Osteoblast (primary cell): ENCODE measurements at regions not wholly inside any gene's neighbourhood (a gene's known extent, or its start where the extent isn't known, plus 50 kb on each side); places are given as distances from the start of the nearest gene placed in this dataset.
"Not testable (repeated sequence)": the region's sequence is repeated elsewhere in the genome, so short reads cannot be mapped to it uniquely, and the experiment has no call there.

Source experiments
- DNase-seq: peaks from one replicate; pipeline ENCODE4 v3.0.0; 2011; ENCODE audit warnings: low spot score, mixed read lengths; ENCODE audit not compliant: insufficient read length; ENCODE audit errors: missing footprints
- H2AFZ ChIP-seq: 2 replicates; pipeline ENCODE4 v1.6.0; 2011; ENCODE audit warnings: mild to moderate bottlenecking, low read length
- H3K27ac ChIP-seq: 2 replicates; pipeline ENCODE4 v1.5.1; 2011; ENCODE audit warnings: mild to moderate bottlenecking, low read depth, low read length, moderate library complexity
- H3K27me3 ChIP-seq: 2 replicates; pipeline ENCODE4 v1.6.0; 2012; ENCODE audit warnings: mild to moderate bottlenecking, control low read depth, inconsistent platforms, low read length, moderate library complexity; ENCODE audit not compliant: insufficient read depth
- H3K36me3 ChIP-seq: 2 replicates; pipeline ENCODE4 v1.5.1; 2011; ENCODE audit warnings: mild to moderate bottlenecking, low read length, control low read depth, moderate library complexity; ENCODE audit not compliant: insufficient read depth
- H3K4me1 ChIP-seq: 2 replicates; pipeline ENCODE4 v1.5.1; 2011; ENCODE audit warnings: mild to moderate bottlenecking, low read length, control low read depth, moderate library complexity; ENCODE audit not compliant: insufficient read depth
- H3K4me2 ChIP-seq: 2 replicates; pipeline ENCODE4 v1.6.0; 2011; ENCODE audit warnings: mild to moderate bottlenecking, low read length; ENCODE audit not compliant: insufficient read depth
- H3K4me3 ChIP-seq: fragments of 200-600 bp; sonication (generic); 3 replicates; pipeline ENCODE4 v1.5.1; 2012; ENCODE audit warnings: mild to moderate bottlenecking, low read length, inconsistent platforms; ENCODE audit not compliant: insufficient read depth
- H3K79me2 ChIP-seq: 2 replicates; pipeline ENCODE4 v1.6.0; 2012; ENCODE audit warnings: mild to moderate bottlenecking, low read length, control low read depth, inconsistent platforms; ENCODE audit not compliant: insufficient read depth
- H3K9me3 ChIP-seq: 2 replicates; pipeline ENCODE4 v1.5.1; 2011; ENCODE audit warnings: low read depth, low read length, control low read depth
- H4K20me1 ChIP-seq: 2 replicates; pipeline ENCODE4 v1.6.0; 2012; ENCODE audit warnings: mild to moderate bottlenecking, low read length, control low read depth; ENCODE audit not compliant: insufficient read depth
- TF ChIP-seq, protein P1 (sequence below): IDR thresholded peaks from 2 replicates; pipeline ENCODE4 v1.5.1; 2011; ENCODE audit warnings: mild to moderate bottlenecking, low read depth, low read length, moderate library complexity; ENCODE audit errors: extremely low read depth

- H4K20me1 ChIP-seq, H3K4me3 ChIP-seq, H2AFZ ChIP-seq, H3K27me3 ChIP-seq, H3K36me3 ChIP-seq, DNase-seq, H3K9me3 ChIP-seq, H3K4me2 ChIP-seq, H3K27ac ChIP-seq, H3K4me1 ChIP-seq, H3K79me2 ChIP-seq: not testable (repeated sequence)
Measured at GRCh38 chr22:16702318-16702870, 109.8 kb upstream of the CCT8L2 start.

- H4K20me1 ChIP-seq, H3K4me2 ChIP-seq, H3K36me3 ChIP-seq, H3K9me3 ChIP-seq, H3K79me2 ChIP-seq, DNase-seq, H3K4me1 ChIP-seq, H3K27ac ChIP-seq, H3K27me3 ChIP-seq, H2AFZ ChIP-seq, H3K4me3 ChIP-seq: not testable (repeated sequence)
Measured at GRCh38 chr22:16700390-16700789, 107.8 kb upstream of the CCT8L2 start.

DNA sequence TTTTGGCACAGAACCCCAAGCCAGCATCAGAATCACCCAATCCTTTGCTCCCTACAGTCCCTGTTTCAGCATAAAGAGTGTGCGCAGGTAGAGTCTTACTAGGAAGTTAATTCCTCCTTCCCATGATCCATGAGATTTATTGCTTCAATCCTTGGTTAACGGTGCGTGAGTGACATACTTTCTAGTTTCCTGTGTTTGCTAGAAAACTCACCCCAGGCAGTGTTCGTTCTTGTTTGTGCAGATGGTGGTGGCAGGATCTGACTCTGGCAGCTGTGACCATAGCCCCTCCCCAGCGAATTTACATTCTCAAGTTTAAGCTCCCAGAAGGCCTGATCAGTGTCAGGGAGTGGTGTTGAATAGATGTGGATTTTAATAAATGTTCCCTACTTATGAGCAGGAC, 106.7 kb upstream of the CCT8L2 start:
- Histone ChIP-seq H3K4me3 (no peak overlapping the region), H3K9me3 (no peaks in the 10 kb centered on the region)

GRCh38 chr22:16697492-16698044, 105.0 kb upstream of the CCT8L2 start:
- not testable (repeated sequence) for H4K20me1 ChIP-seq, H3K79me2 ChIP-seq, H2AFZ ChIP-seq, H3K27ac ChIP-seq, H3K27me3 ChIP-seq, H3K9me3 ChIP-seq, DNase-seq, H3K4me3 ChIP-seq, H3K36me3 ChIP-seq, H3K4me2 ChIP-seq, H3K4me1 ChIP-seq

More for the DNA sequence above, 106.7 kb upstream of the CCT8L2 start:
- no peaks in the 10 kb centered on the region for H3K4me1 ChIP-seq
- H3K27me3 ChIP-seq, result no peaks in the 10 kb centered on the region
- no peak overlapping the region for H3K4me2 ChIP-seq
- H4K20me1 ChIP-seq, result no peaks in the 10 kb centered on the region
- H3K27ac ChIP-seq, result no peak overlapping the region
- no peaks in the 10 kb centered on the region for H3K79me2 ChIP-seq
- TF ChIP-seq, protein P1, sequence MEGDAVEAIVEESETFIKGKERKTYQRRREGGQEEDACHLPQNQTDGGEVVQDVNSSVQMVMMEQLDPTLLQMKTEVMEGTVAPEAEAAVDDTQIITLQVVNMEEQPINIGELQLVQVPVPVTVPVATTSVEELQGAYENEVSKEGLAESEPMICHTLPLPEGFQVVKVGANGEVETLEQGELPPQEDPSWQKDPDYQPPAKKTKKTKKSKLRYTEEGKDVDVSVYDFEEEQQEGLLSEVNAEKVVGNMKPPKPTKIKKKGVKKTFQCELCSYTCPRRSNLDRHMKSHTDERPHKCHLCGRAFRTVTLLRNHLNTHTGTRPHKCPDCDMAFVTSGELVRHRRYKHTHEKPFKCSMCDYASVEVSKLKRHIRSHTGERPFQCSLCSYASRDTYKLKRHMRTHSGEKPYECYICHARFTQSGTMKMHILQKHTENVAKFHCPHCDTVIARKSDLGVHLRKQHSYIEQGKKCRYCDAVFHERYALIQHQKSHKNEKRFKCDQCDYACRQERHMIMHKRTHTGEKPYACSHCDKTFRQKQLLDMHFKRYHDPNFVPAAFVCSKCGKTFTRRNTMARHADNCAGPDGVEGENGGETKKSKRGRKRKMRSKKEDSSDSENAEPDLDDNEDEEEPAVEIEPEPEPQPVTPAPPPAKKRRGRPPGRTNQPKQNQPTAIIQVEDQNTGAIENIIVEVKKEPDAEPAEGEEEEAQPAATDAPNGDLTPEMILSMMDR, result no peak
- DNase-seq, result no peak
- H2AFZ ChIP-seq, result no peak overlapping the region
- H3K36me3 ChIP-seq, result no peaks in the 10 kb centered on the region

GRCh38 chr22:16696900-16697299, 104.3 kb upstream of the CCT8L2 start:
- H2AFZ ChIP-seq, H3K27me3 ChIP-seq, H4K20me1 ChIP-seq, H3K4me1 ChIP-seq, H3K36me3 ChIP-seq, H3K4me3 ChIP-seq, H3K79me2 ChIP-seq, H3K9me3 ChIP-seq, H3K27ac ChIP-seq, DNase-seq, H3K4me2 ChIP-seq: not testable (repeated sequence)

- no peak for DNase-seq
- Histone ChIP-seq H3K79me2 (no peaks in the 10 kb centered on the region), H3K4me2 (no peak overlapping the region), H3K4me3 (no peak overlapping the region), H2AFZ (no peak overlapping the region), H3K36me3 (no peaks in the 10 kb centered on the region), H3K27ac (no peak overlapping the region), H3K27me3 (no peaks in the 10 kb centered on the region), H4K20me1 (no peaks in the 10 kb centered on the region), H3K9me3 (no peaks in the 10 kb centered on the region), H3K4me1 (no peaks in the 10 kb centered on the region)
- TF ChIP-seq, protein P1, result no peak
Measured at GRCh38 chr22:16695261-16695660, 102.7 kb upstream of the CCT8L2 start.

DNA sequence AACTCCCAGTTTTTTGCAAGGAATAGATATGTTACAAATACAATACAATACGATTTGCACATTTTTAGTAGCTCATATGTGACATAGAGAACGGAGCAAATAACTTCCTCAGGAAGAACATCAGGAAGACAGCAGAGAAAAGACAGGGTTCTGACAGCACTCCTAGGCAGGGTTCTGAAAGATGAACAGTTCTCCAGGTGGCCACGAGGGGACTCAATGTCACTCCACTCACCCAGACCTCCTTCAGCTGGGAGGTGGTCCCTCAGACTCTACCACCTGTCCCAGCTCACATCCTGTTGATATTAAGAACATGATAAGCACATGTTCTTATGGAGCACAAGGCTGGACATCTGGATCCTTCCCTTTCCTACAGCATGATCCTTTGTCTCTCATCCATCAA, 101.1 kb upstream of the CCT8L2 start:
- H3K27ac ChIP-seq, H3K27me3 ChIP-seq, H3K4me2 ChIP-seq, H3K4me3 ChIP-seq, H2AFZ ChIP-seq, H3K4me1 ChIP-seq, H3K36me3 ChIP-seq, H3K9me3 ChIP-seq, DNase-seq, H3K79me2 ChIP-seq, H4K20me1 ChIP-seq: not testable (repeated sequence)

DNA sequence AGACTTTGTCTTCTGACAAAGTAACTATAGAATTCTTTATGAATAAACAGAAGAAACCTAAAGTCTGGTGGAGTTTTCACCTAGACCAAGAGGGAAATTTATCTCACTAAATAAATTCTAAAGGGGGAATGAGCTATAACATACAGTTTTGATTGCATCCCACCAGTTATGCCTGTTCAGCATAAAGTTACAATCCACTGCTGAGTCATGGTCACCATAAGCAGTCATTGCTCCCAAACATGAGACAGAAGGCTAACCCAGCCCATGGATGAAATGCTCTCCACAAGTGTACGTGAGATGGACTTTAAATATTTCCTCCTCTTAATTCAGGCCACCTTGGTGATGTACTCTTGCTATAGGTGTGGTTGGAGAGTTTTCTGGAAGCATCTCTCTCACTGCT, 96.7 kb upstream of the CCT8L2 start:
- H3K9me3 ChIP-seq, H2AFZ ChIP-seq, H3K36me3 ChIP-seq, H3K27me3 ChIP-seq, H3K4me1 ChIP-seq, H3K27ac ChIP-seq, DNase-seq, H3K4me3 ChIP-seq, H3K79me2 ChIP-seq, H4K20me1 ChIP-seq, H3K4me2 ChIP-seq: not testable (repeated sequence)
